Thoracic aorta (tissue), 2 donors: ENCODE measurements at regions not wholly inside any gene's neighbourhood (a gene's known extent, or its start where the extent isn't known, plus 50 kb on each side); places are given as distances from the start of the nearest gene placed in this dataset.
"Not testable (repeated sequence)": the region's sequence is repeated elsewhere in the genome, so short reads cannot be mapped to it uniquely, and the experiment has no call there.

Source experiments
- ATAC-seq: fragments of 150-250 bp; one replicate; pipeline ENCODE4 v1.8.0; 2017; ENCODE audit warnings: low read depth; ENCODE audit not compliant: insufficient number of reproducible peaks, low FRiP score
- DNase-seq: peaks from one replicate; pipeline ENCODE4 v3.0.0-alpha.2; 2020; ENCODE audit warnings: low spot score
- H3K27ac ChIP-seq, 2 donors: fragments of 200-600 bp; sonication (generic); 1 replicate in 1 of 2; 2 replicates in 1 of 2; pipeline ENCODE4 v1.5.1; 2016; ENCODE audit warnings: mild to moderate bottlenecking in 2 of 2, moderate library complexity in 2 of 2
- H3K27me3 ChIP-seq: fragments of 200-600 bp; sonication (generic); replicated peaks from 2 replicates; pipeline ENCODE4 v1.6.0; 2016; ENCODE audit warnings: mild to moderate bottlenecking; ENCODE audit not compliant: insufficient read depth
- H3K36me3 ChIP-seq: fragments of 200-600 bp; sonication (generic); one replicate; pipeline ENCODE4 v1.5.1; 2016
- H3K4me1 ChIP-seq, 2 donors: fragments of 200-600 bp; sonication (generic); 1 replicate in 1 of 2; 2 replicates in 1 of 2; pipeline versions ENCODE4 v1.5.1 to v1.6.0; 2016; ENCODE audit warnings: low read depth in 2 of 2, mild to moderate bottlenecking in 1 of 2; ENCODE audit not compliant: control insufficient read depth in 1 of 2
- H3K4me3 ChIP-seq: fragments of 200-600 bp; sonication (generic); 2 replicates; pipeline ENCODE4 v1.5.1; 2016; ENCODE audit warnings: mild to moderate bottlenecking
- H3K9me3 ChIP-seq: fragments of 200-600 bp; sonication (generic); 2 replicates; pipeline ENCODE4 v1.5.1; 2016
- TF ChIP-seq, protein P1 (sequence below): fragments of 200-600 bp; sonication (generic); IDR thresholded peaks from one replicate; pipeline ENCODE4 v1.5.1; 2019; ENCODE audit warnings: antibody characterized with exemption

DNA sequence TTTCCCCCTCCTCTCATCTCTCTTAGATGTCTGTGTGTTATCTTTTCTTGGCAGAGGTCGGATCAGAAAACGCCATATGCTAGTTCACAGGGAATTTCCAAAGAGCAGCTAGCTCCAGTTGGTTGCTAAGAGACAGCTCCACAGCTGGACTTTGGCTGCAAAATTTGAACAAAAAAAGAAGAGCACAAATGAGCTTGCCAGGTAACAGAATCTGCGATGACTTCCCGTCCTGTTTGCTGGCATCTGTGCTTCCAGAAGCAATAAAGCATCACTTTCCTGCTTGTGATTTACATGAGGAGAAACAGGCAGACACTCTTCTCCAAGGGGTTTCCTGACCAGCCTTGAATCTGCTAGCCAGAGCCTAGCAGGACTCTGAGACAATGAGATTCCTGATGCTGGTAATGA lies 596.0 kb upstream of the B3GAT1 start:
- TF ChIP-seq, protein P1, sequence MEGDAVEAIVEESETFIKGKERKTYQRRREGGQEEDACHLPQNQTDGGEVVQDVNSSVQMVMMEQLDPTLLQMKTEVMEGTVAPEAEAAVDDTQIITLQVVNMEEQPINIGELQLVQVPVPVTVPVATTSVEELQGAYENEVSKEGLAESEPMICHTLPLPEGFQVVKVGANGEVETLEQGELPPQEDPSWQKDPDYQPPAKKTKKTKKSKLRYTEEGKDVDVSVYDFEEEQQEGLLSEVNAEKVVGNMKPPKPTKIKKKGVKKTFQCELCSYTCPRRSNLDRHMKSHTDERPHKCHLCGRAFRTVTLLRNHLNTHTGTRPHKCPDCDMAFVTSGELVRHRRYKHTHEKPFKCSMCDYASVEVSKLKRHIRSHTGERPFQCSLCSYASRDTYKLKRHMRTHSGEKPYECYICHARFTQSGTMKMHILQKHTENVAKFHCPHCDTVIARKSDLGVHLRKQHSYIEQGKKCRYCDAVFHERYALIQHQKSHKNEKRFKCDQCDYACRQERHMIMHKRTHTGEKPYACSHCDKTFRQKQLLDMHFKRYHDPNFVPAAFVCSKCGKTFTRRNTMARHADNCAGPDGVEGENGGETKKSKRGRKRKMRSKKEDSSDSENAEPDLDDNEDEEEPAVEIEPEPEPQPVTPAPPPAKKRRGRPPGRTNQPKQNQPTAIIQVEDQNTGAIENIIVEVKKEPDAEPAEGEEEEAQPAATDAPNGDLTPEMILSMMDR: no peak
- ATAC-seq: no peak
- no peak overlapping the region for H3K4me3 ChIP-seq

DNA sequence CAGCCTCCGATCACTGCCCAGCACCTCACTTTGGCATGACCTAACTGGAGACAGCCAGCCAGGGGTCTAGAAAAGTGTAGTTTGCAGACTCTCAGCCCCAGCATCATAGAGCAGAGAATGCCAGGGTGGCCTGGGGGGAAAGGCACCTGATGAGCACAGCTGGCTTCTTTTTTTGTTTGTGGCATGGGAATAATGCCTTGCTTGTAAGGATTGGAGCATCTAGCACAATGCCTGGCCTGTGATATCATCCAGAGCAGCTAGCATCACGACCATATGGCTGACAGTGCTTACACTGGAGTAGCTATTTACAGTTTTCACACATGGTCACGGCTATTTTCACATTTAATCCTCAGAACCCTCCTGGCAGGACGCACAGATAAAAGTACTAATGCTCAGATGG lies 594.8 kb upstream of the B3GAT1 start:
- no peaks in the 10 kb centered on the region for H3K9me3 ChIP-seq
- TF ChIP-seq, protein P1: no peak
- ATAC-seq (no peak), DNase-seq (no peak)
- no peak overlapping the region for H3K4me3 ChIP-seq
- no peaks in the 10 kb centered on the region for H3K4me1 ChIP-seq
- no peak overlapping the region for H3K27ac ChIP-seq
- no peaks in the 10 kb centered on the region for H3K36me3 ChIP-seq
- H3K27me3 ChIP-seq: no peaks in the 10 kb centered on the region

More for the DNA sequence above, 596.0 kb upstream of the B3GAT1 start:
- H3K27me3 ChIP-seq: no peaks in the 10 kb centered on the region
- no peaks in the 10 kb centered on the region for H3K4me1 ChIP-seq
- no peaks in the 10 kb centered on the region for H3K36me3 ChIP-seq
- DNase-seq: no peak
- H3K27ac ChIP-seq: no peak overlapping the region
- no peaks in the 10 kb centered on the region for H3K9me3 ChIP-seq

DNA sequence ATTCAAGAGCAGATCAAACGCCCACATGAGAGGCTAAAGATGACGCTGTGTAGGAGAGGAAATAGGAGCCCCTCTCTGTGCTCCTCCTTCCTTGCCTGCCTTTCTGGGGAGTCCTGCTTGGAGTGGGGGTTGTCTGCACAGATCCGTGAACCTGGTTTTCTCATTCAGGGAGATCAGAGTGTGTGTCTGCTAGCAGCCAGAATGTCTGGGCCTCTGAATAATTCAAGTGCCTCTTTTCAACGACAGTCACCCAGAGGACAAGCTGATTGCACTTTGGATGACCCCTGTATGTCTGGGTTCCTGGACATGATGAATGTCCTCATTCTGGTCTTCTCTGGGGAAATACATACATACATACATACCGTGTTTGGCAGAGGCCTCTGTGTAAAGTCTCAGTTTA lies 592.5 kb upstream of the B3GAT1 start:
- DNase-seq (no peak), ATAC-seq (no peak)
- Histone ChIP-seq H3K36me3 (no peaks in the 10 kb centered on the region), H3K27me3 (no peaks in the 10 kb centered on the region), H3K9me3 (no peaks in the 10 kb centered on the region), H3K4me3 (no peak overlapping the region), H3K27ac (no peak overlapping the region), H3K4me1 (no peaks in the 10 kb centered on the region)
- TF ChIP-seq, protein P1: no peak

DNA sequence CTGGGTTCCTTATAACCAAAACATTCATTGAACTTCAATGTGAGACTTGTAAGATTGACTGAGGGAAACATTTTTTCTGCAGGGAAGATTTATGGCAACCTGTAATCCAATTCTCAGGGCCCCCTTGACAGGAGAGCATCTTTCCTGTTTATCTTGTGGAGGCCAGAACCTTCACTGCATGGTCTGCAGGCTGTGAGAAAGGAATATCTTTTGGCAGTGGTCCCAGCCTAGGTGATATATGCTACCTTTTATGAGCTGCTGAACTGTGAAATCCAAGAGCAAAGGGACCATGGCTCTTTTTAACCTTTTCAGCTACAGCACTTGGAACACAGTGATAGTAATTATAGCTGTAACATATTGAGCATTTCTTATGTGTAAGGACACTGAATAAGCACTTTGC lies 590.2 kb upstream of the B3GAT1 start:
- Histone ChIP-seq H3K27me3 (no peaks in the 10 kb centered on the region), H3K4me3 (no peak overlapping the region), H3K36me3 (no peaks in the 10 kb centered on the region), H3K4me1 (no peaks in the 10 kb centered on the region), H3K27ac (no peak overlapping the region), H3K9me3 (no peaks in the 10 kb centered on the region)
- DNase-seq (no peak), ATAC-seq (no peak)
- TF ChIP-seq, protein P1: no peak

DNA sequence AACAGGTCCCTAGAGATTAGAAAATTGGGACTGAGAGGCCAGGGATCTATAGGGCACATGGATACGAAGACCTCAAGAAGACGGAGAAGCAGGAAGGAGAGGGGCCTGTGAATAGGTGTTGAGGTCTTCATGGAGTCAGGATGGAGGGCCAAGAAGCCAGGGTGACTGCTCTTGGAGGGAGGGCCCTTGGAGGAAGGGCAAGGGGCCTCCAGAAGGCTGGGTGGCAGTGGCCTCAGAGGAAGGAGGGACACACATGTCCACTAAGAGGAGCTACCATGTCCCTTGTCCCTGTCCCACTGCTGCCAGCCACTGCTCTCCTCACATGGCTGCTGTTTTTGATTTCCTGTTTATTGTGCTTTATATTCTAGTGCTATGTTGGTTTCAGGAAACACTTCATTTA lies 589.5 kb upstream of the B3GAT1 start:
- H3K36me3 ChIP-seq: no peaks in the 10 kb centered on the region
- H3K9me3 ChIP-seq: no peaks in the 10 kb centered on the region
- H3K4me3 ChIP-seq: no peak overlapping the region
- no peaks in the 10 kb centered on the region for H3K4me1 ChIP-seq
- ATAC-seq (no peak), DNase-seq (no peak)
- H3K27me3 ChIP-seq: no peaks in the 10 kb centered on the region
- no peak overlapping the region for H3K27ac ChIP-seq
- TF ChIP-seq, protein P1: no peak

DNA sequence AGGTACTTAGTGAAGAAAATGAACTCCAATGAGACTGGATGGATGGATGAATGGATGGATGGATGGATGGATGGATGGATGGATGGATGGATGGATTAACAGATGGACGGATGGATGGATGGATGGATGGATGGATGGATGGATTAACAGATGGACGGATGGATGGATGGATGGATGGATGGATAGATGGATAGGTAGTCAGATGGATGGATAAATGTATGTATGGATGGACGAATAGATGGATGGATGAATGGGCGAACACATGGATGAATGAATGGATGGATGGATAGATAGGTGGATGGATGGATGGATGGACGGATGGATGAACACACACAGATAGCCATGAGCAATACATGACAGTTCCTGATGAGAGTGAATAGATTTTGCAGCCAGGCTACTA lies 589.0 kb upstream of the B3GAT1 start:
- H3K27ac ChIP-seq, H3K4me1 ChIP-seq, H3K4me3 ChIP-seq, H3K36me3 ChIP-seq, DNase-seq, H3K9me3 ChIP-seq, ATAC-seq, H3K27me3 ChIP-seq: not testable (repeated sequence)
